Endodermal cell (in vitro differentiated cells): ENCODE measurements at regions not wholly inside any gene's neighbourhood (a gene's known extent, or its start where the extent isn't known, plus 50 kb on each side); places are given as distances from the start of the nearest gene placed in this dataset.

ENCODE experiments used
- DNase-seq: peaks from one replicate; pipeline ENCODE4 v3.0.0-alpha.2; 2017
- H3K27ac ChIP-seq: 2 replicates; pipeline ENCODE4 v1.5.1; 2013; ENCODE audit warnings: mild to moderate bottlenecking, low read depth, low read length, moderate library complexity
- H3K27me3 ChIP-seq: 2 replicates; pipeline ENCODE4 v1.6.1; 2013; ENCODE audit warnings: mild to moderate bottlenecking, low read length, moderate library complexity; ENCODE audit not compliant: insufficient read depth, control insufficient read depth, poor library complexity, severe bottlenecking
- H3K36me3 ChIP-seq: 2 replicates; pipeline ENCODE4 v1.7.0; 2013; ENCODE audit warnings: mild to moderate bottlenecking, low read length, moderate library complexity; ENCODE audit not compliant: control insufficient read depth, insufficient read depth
- H3K4me1 ChIP-seq: one replicate; pipeline ENCODE4 v1.7.0; 2013; ENCODE audit warnings: low read length; ENCODE audit not compliant: control insufficient read depth, insufficient read depth
- H3K4me3 ChIP-seq: 2 replicates; pipeline ENCODE4 v1.5.1; 2013; ENCODE audit warnings: mild to moderate bottlenecking, low read length, moderate library complexity
- H3K9ac ChIP-seq: 2 replicates; pipeline ENCODE4 v1.6.1; 2013; ENCODE audit warnings: mild to moderate bottlenecking, low read length, moderate library complexity; ENCODE audit not compliant: poor library complexity, severe bottlenecking; ENCODE audit errors: extremely low read depth
- H3K9me3 ChIP-seq: 2 replicates; pipeline ENCODE4 v1.6.1; 2013; ENCODE audit warnings: mild to moderate bottlenecking, low read length, moderate library complexity; ENCODE audit not compliant: control insufficient read depth
- H3K27ac Mint-ChIP-seq: 2 replicates; pipeline ENCODE4 v1.8.0; 2020; ENCODE audit warnings: mixed read lengths
- H3K27me3 Mint-ChIP-seq: 2 replicates; pipeline ENCODE4 v1.8.0; 2021; ENCODE audit warnings: mild to moderate bottlenecking, mixed read lengths; ENCODE audit not compliant: insufficient read depth
- H3K36me3 Mint-ChIP-seq: 2 replicates; pipeline ENCODE4 v1.8.0; 2020; ENCODE audit warnings: low read depth, mixed read lengths
- H3K4me1 Mint-ChIP-seq: 2 replicates; pipeline ENCODE4 v1.8.0; 2020; ENCODE audit warnings: mixed read lengths
- H3K4me3 Mint-ChIP-seq: 2 replicates; pipeline ENCODE4 v1.8.0; 2020; ENCODE audit warnings: mild to moderate bottlenecking, moderate library complexity, mixed read lengths
- H3K9me3 Mint-ChIP-seq: 2 replicates; pipeline ENCODE4 v1.8.0; 2020; ENCODE audit warnings: mild to moderate bottlenecking, mixed read lengths
- WGBS, 2 experiments: methylation state at CpG; one replicate each; pipeline versions ENCODE4 v1.1.5 to v1.1.7; 2013; ENCODE audit warnings: missing lambda C conversion rate in 2 of 2, mixed read lengths in 1 of 2; ENCODE audit not compliant: insufficient coverage in 1 of 2, insufficient read length in 1 of 2; 5-methylcytosine and 5-hydroxymethylcytosine counted together
- TF ChIP-seq, protein P1 (sequence below): fragments of 200-600 bp; sonication (generic); conservative IDR thresholded peaks from 2 replicates; pipeline ENCODE4 v1.5.0; 2021; ENCODE audit warnings: antibody characterized with exemption, mild to moderate bottlenecking

DNA sequence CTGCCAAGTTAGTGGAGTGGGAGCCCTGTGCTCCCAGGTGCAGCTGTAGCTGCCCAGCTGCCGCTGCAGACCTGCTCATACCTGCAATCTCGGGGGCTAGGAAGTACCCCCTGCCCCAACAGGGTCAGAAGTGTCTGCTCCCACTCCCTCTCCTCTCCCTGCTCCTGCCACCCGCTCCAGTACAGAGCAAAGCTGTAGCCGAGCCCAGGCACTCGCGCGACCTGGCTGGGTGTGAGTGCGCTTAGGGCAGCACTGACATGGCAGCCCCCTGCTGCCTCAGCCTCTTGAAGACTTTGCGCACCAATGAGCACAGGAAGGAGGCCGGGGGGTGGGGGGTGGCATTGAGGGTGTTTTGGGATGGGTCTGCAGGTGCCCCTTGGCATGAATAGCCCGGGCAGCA, 1951.4 kb downstream of the SUCLG1 start:
- TF ChIP-seq, protein P1, sequence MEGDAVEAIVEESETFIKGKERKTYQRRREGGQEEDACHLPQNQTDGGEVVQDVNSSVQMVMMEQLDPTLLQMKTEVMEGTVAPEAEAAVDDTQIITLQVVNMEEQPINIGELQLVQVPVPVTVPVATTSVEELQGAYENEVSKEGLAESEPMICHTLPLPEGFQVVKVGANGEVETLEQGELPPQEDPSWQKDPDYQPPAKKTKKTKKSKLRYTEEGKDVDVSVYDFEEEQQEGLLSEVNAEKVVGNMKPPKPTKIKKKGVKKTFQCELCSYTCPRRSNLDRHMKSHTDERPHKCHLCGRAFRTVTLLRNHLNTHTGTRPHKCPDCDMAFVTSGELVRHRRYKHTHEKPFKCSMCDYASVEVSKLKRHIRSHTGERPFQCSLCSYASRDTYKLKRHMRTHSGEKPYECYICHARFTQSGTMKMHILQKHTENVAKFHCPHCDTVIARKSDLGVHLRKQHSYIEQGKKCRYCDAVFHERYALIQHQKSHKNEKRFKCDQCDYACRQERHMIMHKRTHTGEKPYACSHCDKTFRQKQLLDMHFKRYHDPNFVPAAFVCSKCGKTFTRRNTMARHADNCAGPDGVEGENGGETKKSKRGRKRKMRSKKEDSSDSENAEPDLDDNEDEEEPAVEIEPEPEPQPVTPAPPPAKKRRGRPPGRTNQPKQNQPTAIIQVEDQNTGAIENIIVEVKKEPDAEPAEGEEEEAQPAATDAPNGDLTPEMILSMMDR = no peak
- H3K4me3 ChIP-seq = no peak overlapping the region
- no peaks in the 10 kb centered on the region for H3K27me3 Mint-ChIP-seq
- no peaks in the 10 kb centered on the region for H3K27me3 ChIP-seq
- 95 to 100% methylated on average over 2 to 11 of the region's 11 CpGs for WGBS, 2 experiments
- no peak overlapping the region for H3K27ac ChIP-seq
- H3K9ac ChIP-seq = no peak overlapping the region
- no peak overlapping the region for H3K4me3 Mint-ChIP-seq
- no peak overlapping the region for H3K27ac Mint-ChIP-seq
- H3K4me1 Mint-ChIP-seq = no peaks in the 10 kb centered on the region
- H3K36me3 Mint-ChIP-seq = peaks cover 5% of the 10 kb centered on the region
- peaks cover 4% of the 10 kb centered on the region for H3K9me3 ChIP-seq
- no peak for DNase-seq
- H3K36me3 ChIP-seq = no peaks in the 10 kb centered on the region
- no peaks in the 10 kb centered on the region for H3K4me1 ChIP-seq
- H3K9me3 Mint-ChIP-seq = peaks cover 11% of the 10 kb centered on the region

DNA sequence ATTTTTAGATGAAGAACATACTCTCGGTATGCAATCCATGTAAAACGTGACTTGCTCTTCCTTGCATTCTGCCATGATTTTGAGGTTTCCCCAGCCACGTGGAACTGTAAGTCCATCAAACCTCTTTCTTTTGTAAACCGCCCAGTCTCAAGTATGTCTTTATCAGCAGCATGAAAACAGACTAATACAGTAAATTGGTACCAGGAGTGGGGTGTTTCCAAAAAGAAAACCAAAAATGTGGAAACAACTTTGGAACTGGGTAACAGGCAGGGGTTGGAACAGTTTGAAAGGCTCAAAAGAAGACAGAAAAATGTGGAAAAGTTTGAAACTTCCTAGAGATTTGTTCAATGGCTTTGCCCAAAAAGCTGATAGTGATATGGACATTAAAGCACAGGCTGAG, 1957.9 kb downstream of the SUCLG1 start:
- DNase-seq = no peak
- Mint-ChIP-seq H3K4me1 (peaks cover 8% of the 10 kb centered on the region), H3K4me3 (no peak overlapping the region), H3K36me3 (peaks cover 6% of the 10 kb centered on the region), H3K27ac (no peak overlapping the region), H3K27me3 (no peaks in the 10 kb centered on the region), H3K9me3 (peaks cover 26% of the 10 kb centered on the region)
- no peaks in the 10 kb centered on the region for H3K36me3 ChIP-seq
- 84 to 92% methylated on average over 3 to 4 of the region's 4 CpGs for WGBS, 2 experiments
- H3K9me3 ChIP-seq = peaks cover 27% of the 10 kb centered on the region
- TF ChIP-seq, protein P1 = no peak
- H3K4me3 ChIP-seq = no peak overlapping the region
- no peak overlapping the region for H3K9ac ChIP-seq
- no peaks in the 10 kb centered on the region for H3K27me3 ChIP-seq
- H3K27ac ChIP-seq = no peak overlapping the region
- no peaks in the 10 kb centered on the region for H3K4me1 ChIP-seq

DNA sequence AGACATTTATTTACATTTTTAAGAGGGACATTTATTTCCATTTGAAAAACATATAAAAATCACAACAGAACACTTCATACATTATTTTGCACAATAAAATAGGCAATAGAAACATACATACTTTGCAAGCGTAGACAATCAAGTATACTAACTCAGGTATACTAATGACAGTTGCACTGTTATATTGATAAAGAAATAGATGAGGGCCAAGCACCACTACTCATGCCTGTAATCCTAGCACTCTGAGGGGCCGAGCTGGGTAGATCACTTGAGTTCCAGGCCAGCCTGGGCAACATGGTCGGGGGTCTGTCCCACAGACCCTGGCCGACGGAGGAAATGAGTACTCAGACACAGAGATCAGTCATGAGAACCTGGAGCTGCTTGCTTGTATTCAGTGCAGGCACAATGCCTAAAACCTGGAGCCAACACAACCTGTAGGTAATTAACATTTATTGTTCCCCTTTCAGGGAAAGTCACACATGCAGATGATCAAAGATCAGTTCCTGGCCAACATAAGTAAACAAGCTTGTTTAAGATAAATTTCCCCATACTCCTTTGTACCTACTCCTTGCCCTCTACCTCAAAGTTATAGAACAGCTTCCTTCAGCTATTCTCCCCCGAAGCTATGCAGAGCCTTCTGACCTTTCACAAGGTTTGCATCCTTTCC, 1960.2 kb downstream of the SUCLG1 start:
- TF ChIP-seq, protein P1 = no peak
- Histone ChIP-seq H3K27me3 (no peaks in the 10 kb centered on the region), H3K9me3 (peaks cover 27% of the 10 kb centered on the region), H3K36me3 (no peaks in the 10 kb centered on the region), H3K4me1 (no peaks in the 10 kb centered on the region), H3K9ac (no peak overlapping the region), H3K4me3 (no peak overlapping the region), H3K27ac (no peak overlapping the region)
- Mint-ChIP-seq H3K27ac (no peak overlapping the region), H3K4me3 (no peak overlapping the region), H3K36me3 (peaks cover 6% of the 10 kb centered on the region), H3K27me3 (no peaks in the 10 kb centered on the region), H3K4me1 (peaks cover 8% of the 10 kb centered on the region), H3K9me3 (peaks cover 26% of the 10 kb centered on the region)
- WGBS, 2 experiments = 88 to 92% methylated on average over 4 to 6 of the region's 6 CpGs
- DNase-seq = no peak
